CD4-positive, alpha-beta memory T cell (primary cell): ENCODE measurements at regions not wholly inside any gene's neighbourhood (a gene's known extent, or its start where the extent isn't known, plus 50 kb on each side); places are given as distances from the start of the nearest gene placed in this dataset.
"Not testable (repeated sequence)": the region's sequence is repeated elsewhere in the genome, so short reads cannot be mapped to it uniquely, and the experiment has no call there.

Source experiments
- CTCF ChIA-PET: fragments of 350-600 bp; sonication (Branson Sonifier 250); formaldehyde crosslinking; loops from one replicate; lab custom pipeline; 2021; ENCODE audit warnings: inconsistent platforms; ENCODE audit not compliant: partially characterized antibody; lab: Charles Lee
- POLR2A ChIA-PET: fragments of 350-600 bp; sonication (Branson Sonifier 250); formaldehyde crosslinking; loops from one replicate; lab custom pipeline; 2021; ENCODE audit not compliant: partially characterized antibody; lab: Charles Lee
- DNase-seq, 5 donors: peaks; one replicate each; pipeline versions ENCODE4 v3.0.0 to v3.0.0-alpha.2; 2020 to 2022; ENCODE audit warnings: mixed read lengths in 1 of 5
- H3K27ac ChIP-seq: one replicate; pipeline ENCODE4 v1.7.0; 2013; ENCODE audit warnings: low read depth, low read length
- H3K27me3 ChIP-seq: 2 replicates; pipeline ENCODE4 v1.7.0; 2013; ENCODE audit warnings: mild to moderate bottlenecking, low read length, moderate library complexity; ENCODE audit not compliant: insufficient read depth
- H3K36me3 ChIP-seq: 2 replicates; pipeline ENCODE4 v1.7.0; 2013; ENCODE audit warnings: mild to moderate bottlenecking, low read length, moderate library complexity; ENCODE audit not compliant: insufficient read depth
- H3K4me1 ChIP-seq: 2 replicates; pipeline ENCODE4 v1.7.0; 2013; ENCODE audit warnings: mild to moderate bottlenecking, low read length, moderate library complexity; ENCODE audit not compliant: insufficient read depth
- H3K4me3 ChIP-seq, 2 donors: one replicate each; pipeline ENCODE4 v1.7.0; 2013; ENCODE audit warnings: low read length in 2 of 2, mild to moderate bottlenecking in 1 of 2
- H3K9me3 ChIP-seq, 2 donors: one replicate each; pipeline ENCODE4 v1.7.0; 2013; ENCODE audit warnings: low read length in 2 of 2, control low read depth in 1 of 2; ENCODE audit not compliant: control insufficient read depth in 1 of 2
- H3K27ac Mint-ChIP-seq, 7 donors: one replicate each; pipeline ENCODE4 v1.8.0; 2020 to 2021; ENCODE audit warnings: mixed read lengths in 7 of 7, mild to moderate bottlenecking in 6 of 7, inconsistent platforms in 3 of 7, moderate library complexity in 3 of 7
- H3K27me3 Mint-ChIP-seq, 2 donors: one replicate each; pipeline ENCODE4 v1.8.0; 2020 to 2021; ENCODE audit warnings: mixed read lengths in 2 of 2
- H3K36me3 Mint-ChIP-seq, 2 donors: one replicate each; pipeline ENCODE4 v1.8.0; 2020 to 2021; ENCODE audit warnings: mixed read lengths in 2 of 2, inconsistent platforms in 1 of 2, mild to moderate bottlenecking in 1 of 2
- H3K4me1 Mint-ChIP-seq, 4 donors: one replicate each; pipeline ENCODE4 v1.8.0; 2020 to 2021; ENCODE audit warnings: mixed read lengths in 4 of 4, mild to moderate bottlenecking in 1 of 4
- H3K4me3 Mint-ChIP-seq, 8 donors: one replicate each; pipeline ENCODE4 v1.8.0; 2020 to 2021; ENCODE audit warnings: mixed read lengths in 8 of 8, mild to moderate bottlenecking in 7 of 8, moderate library complexity in 6 of 8, inconsistent platforms in 3 of 8
- H3K9me3 Mint-ChIP-seq, 8 donors: one replicate each; pipeline ENCODE4 v1.8.0; 2020 to 2021; ENCODE audit warnings: mixed read lengths in 8 of 8, mild to moderate bottlenecking in 5 of 8, inconsistent platforms in 3 of 8, moderate library complexity in 1 of 8
- intact Hi-C: fragments of 100-400 bp; cut with micrococcal nuclease; formaldehyde crosslinking; loops from one replicate; pipeline ENCODE4 v1.15.1; 2023

GRCh38 chr11:129650044-129650443 is 165.6 kb upstream of the TMEM45B start:
- H3K27ac ChIP-seq, intact Hi-C loops: not testable (repeated sequence)
- peaks cover 3 to 16% of the 10 kb centered on the region in 2 donors for H3K36me3 Mint-ChIP-seq

GRCh38 chr11:129652835-129653234 is 162.8 kb upstream of the TMEM45B start:
- H3K36me3 ChIP-seq: no peaks in the 10 kb centered on the region
- H3K4me1 ChIP-seq: no peaks in the 10 kb centered on the region
- Mint-ChIP-seq H3K9me3 (peaks cover 9 to 53% (median 45%) of the 10 kb centered on the region in 8 donors), H3K27me3 (no peaks in the 10 kb centered on the region), H3K4me3 (no peak overlapping the region), H3K36me3 (peaks cover 19 to 42% of the 10 kb centered on the region in 2 donors), H3K4me1 (peaks cover 0 to 6% (median under 1%) of the 10 kb centered on the region in 4 donors), H3K27ac (no peak overlapping the region)
- ChIA-PET CTCF (no interaction called here), POLR2A (no interaction called here)
- intact Hi-C loops: no loop called here
- H3K9me3 ChIP-seq: peaks cover 4 to 9% of the 10 kb centered on the region in 2 donors
- DNase-seq: no peak
- H3K4me3 ChIP-seq: no peak overlapping the region
- no peak overlapping the region for H3K27ac ChIP-seq
- no peaks in the 10 kb centered on the region for H3K27me3 ChIP-seq

More at GRCh38 chr11:129650044-129650443, 165.6 kb upstream of the TMEM45B start:
- CTCF ChIA-PET, H3K9me3 ChIP-seq, H3K36me3 ChIP-seq, POLR2A ChIA-PET, H3K4me1 ChIP-seq, DNase-seq, H3K27ac Mint-ChIP-seq, H3K27me3 Mint-ChIP-seq, H3K4me3 Mint-ChIP-seq, H3K27me3 ChIP-seq, H3K4me3 ChIP-seq: not testable (repeated sequence)
- H3K9me3 Mint-ChIP-seq: peaks cover 0 to 29% (median 23%) of the 10 kb centered on the region in 8 donors
- H3K4me1 Mint-ChIP-seq: peaks cover 0 to 22% (median 3%) of the 10 kb centered on the region in 4 donors

- H3K9me3 Mint-ChIP-seq: peaks cover 9 to 67% (median 51%) of the 10 kb centered on the region in 8 donors
- no peaks in the 10 kb centered on the region for H3K27me3 ChIP-seq
- no peaks in the 10 kb centered on the region for H3K27me3 Mint-ChIP-seq
- H3K4me1 ChIP-seq: no peaks in the 10 kb centered on the region
- no peak overlapping the region for H3K27ac Mint-ChIP-seq
- ChIA-PET POLR2A (no interaction called here), CTCF (no interaction called here)
- DNase-seq: no peak
- H3K36me3 Mint-ChIP-seq: peaks cover 19 to 58% of the 10 kb centered on the region in 2 donors
- peaks cover 4 to 9% of the 10 kb centered on the region in 2 donors for H3K9me3 ChIP-seq
- no peak overlapping the region for H3K27ac ChIP-seq
- no peak overlapping the region for H3K4me3 Mint-ChIP-seq
- no peaks in the 10 kb centered on the region for H3K36me3 ChIP-seq
- H3K4me3 ChIP-seq: no peak overlapping the region
- intact Hi-C loops: no loop called here
- no peaks in the 10 kb centered on the region for H3K4me1 Mint-ChIP-seq
These were observed 160.3 kb upstream of the TMEM45B start for GRCh38 chr11:129655247-129655832.

DNA sequence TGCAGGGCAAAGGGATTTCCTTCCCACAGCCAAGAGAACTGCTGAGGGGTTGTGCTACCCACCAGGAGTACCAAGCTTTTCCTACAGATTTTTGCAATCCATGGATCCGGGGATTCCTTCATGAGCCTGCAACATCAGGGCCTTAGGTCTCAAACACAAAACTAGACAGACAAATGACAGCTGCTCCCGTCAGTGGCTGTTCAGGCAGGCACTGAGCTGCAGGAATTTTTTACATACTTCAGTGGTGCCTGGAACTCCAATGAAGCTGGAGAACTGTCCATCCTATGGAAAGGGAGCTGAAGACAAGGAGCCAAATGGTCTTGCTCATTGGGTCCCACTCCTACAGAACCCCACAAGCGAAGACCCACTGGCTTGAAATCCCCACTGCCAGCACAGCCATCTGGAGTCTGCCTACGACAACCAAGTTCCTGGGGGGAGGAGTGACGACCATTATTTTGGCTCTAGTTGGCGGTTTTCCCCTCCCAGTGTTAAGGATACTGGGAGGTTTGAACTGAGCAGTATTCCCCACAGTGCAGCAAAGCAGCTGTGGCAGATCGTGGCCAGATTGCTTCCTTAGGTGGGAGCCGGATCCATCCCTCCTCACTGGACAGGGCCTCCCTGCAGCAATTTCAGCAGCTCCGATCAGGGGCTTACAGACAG is 157.7 kb upstream of the TMEM45B start:
- DNase-seq: no peak
- CTCF ChIA-PET: no interaction called here
- Mint-ChIP-seq H3K36me3 (peaks cover 21 to 54% of the 10 kb centered on the region in 2 donors), H3K27ac (no peak overlapping the region), H3K27me3 (no peaks in the 10 kb centered on the region), H3K9me3 (peaks cover 9 to 66% (median 50%) of the 10 kb centered on the region in 8 donors), H3K4me3 (no peak overlapping the region), H3K4me1 (no peaks in the 10 kb centered on the region)
- Histone ChIP-seq H3K4me1 (no peaks in the 10 kb centered on the region), H3K9me3 (peaks cover 4 to 9% of the 10 kb centered on the region in 2 donors), H3K27me3 (no peaks in the 10 kb centered on the region), H3K27ac (no peak overlapping the region), H3K36me3 (no peaks in the 10 kb centered on the region), H3K4me3 (no peak overlapping the region)
- intact Hi-C loops: no loop called here
- POLR2A ChIA-PET: no interaction called here

DNA sequence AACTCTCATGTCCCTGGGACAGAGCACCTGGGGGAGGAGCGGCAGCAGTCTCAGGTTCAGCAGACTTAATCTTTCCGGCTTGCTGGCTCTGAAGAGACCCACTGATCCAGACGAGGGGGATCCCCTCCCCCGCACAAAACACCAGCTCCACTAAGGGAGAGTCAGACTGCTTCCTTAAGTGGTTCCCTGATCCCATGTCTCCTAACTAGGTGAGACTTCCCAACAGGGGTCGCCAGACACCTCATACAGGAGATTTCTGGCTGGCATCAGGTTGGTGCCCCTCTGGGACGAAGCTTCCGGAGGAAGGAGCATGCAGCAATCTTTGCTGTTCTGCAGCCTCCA is 157.2 kb upstream of the TMEM45B start:
- peaks cover 19 to 51% of the 10 kb centered on the region in 2 donors for H3K36me3 Mint-ChIP-seq
- H3K27me3 Mint-ChIP-seq: no peaks in the 10 kb centered on the region
- peaks cover 9 to 66% (median 49%) of the 10 kb centered on the region in 8 donors for H3K9me3 Mint-ChIP-seq
- H3K27ac Mint-ChIP-seq: no peak overlapping the region
- Histone ChIP-seq H3K4me3 (no peak overlapping the region), H3K27ac (no peak overlapping the region), H3K4me1 (no peaks in the 10 kb centered on the region), H3K9me3 (peaks cover 4 to 9% of the 10 kb centered on the region in 2 donors), H3K27me3 (no peaks in the 10 kb centered on the region), H3K36me3 (no peaks in the 10 kb centered on the region)
- ChIA-PET POLR2A (no interaction called here), CTCF (no interaction called here)
- H3K4me3 Mint-ChIP-seq: no peak overlapping the region
- no peak for DNase-seq
- intact Hi-C loops: no loop called here
- H3K4me1 Mint-ChIP-seq: no peaks in the 10 kb centered on the region

DNA sequence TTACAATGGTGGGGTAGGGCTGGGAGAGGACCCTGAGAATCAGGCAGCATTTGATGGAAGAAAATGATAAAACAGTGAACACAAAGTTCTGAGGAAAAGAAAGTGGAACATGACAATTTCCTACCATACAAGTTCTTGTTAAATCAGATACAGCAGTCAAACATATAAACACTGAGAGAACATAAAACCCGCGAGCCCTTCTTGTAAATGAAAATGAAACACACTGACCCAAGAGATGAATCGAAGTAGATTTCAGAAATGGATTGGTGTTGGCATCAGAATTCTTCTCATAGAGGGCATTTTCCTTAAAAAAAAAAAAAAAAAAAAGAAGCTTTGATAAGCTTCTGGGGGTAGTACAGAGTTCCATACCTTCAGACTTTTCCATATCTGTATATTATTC is 134.7 kb upstream of the TMEM45B start:
- H3K4me1 Mint-ChIP-seq: peaks cover 0 to 3% (median 0%) of the 10 kb centered on the region in 4 donors
- no peaks in the 10 kb centered on the region for H3K9me3 Mint-ChIP-seq
- peaks cover 0 to 2% of the 10 kb centered on the region in 2 donors for H3K27me3 Mint-ChIP-seq
- no peaks in the 10 kb centered on the region for H3K27me3 ChIP-seq
- H3K27ac Mint-ChIP-seq: no peak overlapping the region
- DNase-seq: no peak
- intact Hi-C loops: no loop called here
- CTCF ChIA-PET: interaction anchor here (1.2 kb wide), 1 partner anchor 17 kb away, joined by 4 read pairs; no protein-coding TSS in a partner anchor
- H3K27ac ChIP-seq: no peak overlapping the region
- peaks cover 0 to 2% of the 10 kb centered on the region in 2 donors for H3K36me3 Mint-ChIP-seq
- H3K4me3 ChIP-seq: no peak overlapping the region
- no peaks in the 10 kb centered on the region for H3K9me3 ChIP-seq
- H3K36me3 ChIP-seq: no peaks in the 10 kb centered on the region
- no peaks in the 10 kb centered on the region for H3K4me1 ChIP-seq
- POLR2A ChIA-PET: interaction anchor here (0.6 kb wide), 1 partner anchor 781 kb away, joined by 3 read pairs; no protein-coding TSS in a partner anchor
- H3K4me3 Mint-ChIP-seq: no peak overlapping the region

- H3K27ac Mint-ChIP-seq: no peak overlapping the region
- H3K27me3 ChIP-seq: no peaks in the 10 kb centered on the region
These were observed 134.1 kb upstream of the TMEM45B start for GRCh38 chr11:129681344-129682114.

More at GRCh38 chr11:129681344-129682114, 134.1 kb upstream of the TMEM45B start:
- ChIA-PET POLR2A (interaction anchor here (0.6 kb wide), 1 partner anchor 781 kb away, joined by 3 read pairs; no protein-coding TSS in a partner anchor), CTCF (interaction anchor here (1.2 kb wide), 1 partner anchor 16 kb away, joined by 4 read pairs; no protein-coding TSS in a partner anchor)
- no peaks in the 10 kb centered on the region for H3K36me3 Mint-ChIP-seq
- Histone ChIP-seq H3K9me3 (no peaks in the 10 kb centered on the region), H3K36me3 (no peaks in the 10 kb centered on the region), H3K4me3 (no peak overlapping the region), H3K27ac (no peak overlapping the region), H3K4me1 (no peaks in the 10 kb centered on the region)
- DNase-seq: no peak
- no peak overlapping the region for H3K4me3 Mint-ChIP-seq
- peaks cover 0 to 3% (median 0%) of the 10 kb centered on the region in 4 donors for H3K4me1 Mint-ChIP-seq
- H3K9me3 Mint-ChIP-seq: no peaks in the 10 kb centered on the region
- intact Hi-C loops: no loop called here
- peaks cover 0 to 1% of the 10 kb centered on the region in 2 donors for H3K27me3 Mint-ChIP-seq
